ENCODE measurements at regions not wholly inside any gene's neighbourhood (a gene's known extent, or its start where the extent isn't known, plus 50 kb on each side); places are given as distances from the start of the nearest gene placed in this dataset.

- DNase-seq: no peak
Observed at GRCh38 chr2:778731-779350, 101.6 kb upstream of the TMEM18 start.

- no peak for DNase-seq
Observed at GRCh38 chr2:777546-777945, 100.3 kb upstream of the TMEM18 start.

- no peak for DNase-seq
Observed at GRCh38 chr2:777051-777450, 99.8 kb upstream of the TMEM18 start.

GRCh38 chr2:776487-776886 lies 99.3 kb upstream of the TMEM18 start:
- DNase-seq: no peak

- no peak for DNase-seq
Observed at GRCh38 chr2:776038-776437, 98.8 kb upstream of the TMEM18 start.

GRCh38 chr2:774436-774835 lies 97.2 kb upstream of the TMEM18 start:
- DNase-seq: no peak

GRCh38 chr2:773256-774160 lies 96.3 kb upstream of the TMEM18 start:
- DNase-seq: no peak

GRCh38 chr2:771538-771937 lies 94.3 kb upstream of the TMEM18 start:
- DNase-seq: no peak

- DNase-seq: no peak
Observed at GRCh38 chr2:770776-771175, 93.6 kb upstream of the TMEM18 start.

- DNase-seq: no peak
Observed at GRCh38 chr2:769771-770170, 92.6 kb upstream of the TMEM18 start.

- DNase-seq: no peak
Observed at GRCh38 chr2:768451-768850, 91.2 kb upstream of the TMEM18 start.

GRCh38 chr2:767944-768343 lies 90.7 kb upstream of the TMEM18 start:
- DNase-seq: no peak

- DNase-seq: no peak
Observed at GRCh38 chr2:767440-767839, 90.2 kb upstream of the TMEM18 start.

- no peak for DNase-seq
Observed at GRCh38 chr2:766255-766654, 89.0 kb upstream of the TMEM18 start.

GRCh38 chr2:765369-765768 lies 88.2 kb upstream of the TMEM18 start:
- DNase-seq: no peak

- DNase-seq: peak; percentile 10
Observed at GRCh38 chr2:763766-764525, 86.7 kb upstream of the TMEM18 start.

GRCh38 chr2:762646-763045 lies 85.4 kb upstream of the TMEM18 start:
- DNase-seq: no peak

GRCh38 chr2:761384-761783 lies 84.2 kb upstream of the TMEM18 start:
- no peak for DNase-seq

GRCh38 chr2:760001-760400 lies 82.8 kb upstream of the TMEM18 start:
- no peak for DNase-seq

GRCh38 chr2:758073-758820 lies 81.0 kb upstream of the TMEM18 start:
- DNase-seq: no peak

- DNase-seq: no peak
Observed at GRCh38 chr2:753123-753522, 75.9 kb upstream of the TMEM18 start.

GRCh38 chr2:751474-751873 lies 74.3 kb upstream of the TMEM18 start:
- no peak for DNase-seq

- DNase-seq: no peak
Observed at GRCh38 chr2:750628-751027, 73.4 kb upstream of the TMEM18 start.
